H9 (cell line): ENCODE measurements at regions not wholly inside any gene's neighbourhood (a gene's known extent, or its start where the extent isn't known, plus 50 kb on each side); places are given as distances from the start of the nearest gene placed in this dataset.

Source experiments
- DNase-seq: peaks from one replicate; pipeline ENCODE4 v3.0.0-alpha.2; 2017
- H2AFZ ChIP-seq: one replicate; pipeline ENCODE4 v1.6.1; 2013; ENCODE audit warnings: mild to moderate bottlenecking, low read length, control low read depth, moderate library complexity
- H2AK5ac ChIP-seq: 2 replicates; pipeline ENCODE4 v1.6.1; 2013; ENCODE audit warnings: low read length, control low read depth, mixed read lengths; ENCODE audit not compliant: insufficient read length
- H2BK120ac ChIP-seq: one replicate; pipeline ENCODE4 v1.6.1; 2013; ENCODE audit warnings: low read depth, mild to moderate bottlenecking, low read length, control low read depth, inconsistent platforms; ENCODE audit not compliant: poor library complexity, severe bottlenecking
- H2BK12ac ChIP-seq: 2 replicates; pipeline ENCODE4 v1.6.1; 2013; ENCODE audit warnings: low read length, control low read depth, mixed read lengths, low read depth; ENCODE audit not compliant: insufficient read length
- H2BK15ac ChIP-seq: 2 replicates; pipeline ENCODE4 v1.6.1; 2013; ENCODE audit warnings: low read depth, low read length, control low read depth
- H2BK20ac ChIP-seq: one replicate; pipeline ENCODE4 v1.6.1; 2013; ENCODE audit warnings: low read depth, mild to moderate bottlenecking, low read length, control low read depth, inconsistent platforms; ENCODE audit not compliant: poor library complexity, severe bottlenecking
- H2BK5ac ChIP-seq: 2 replicates; pipeline ENCODE4 v1.6.1; 2013; ENCODE audit warnings: low read length, control low read depth, mixed read lengths; ENCODE audit not compliant: insufficient read length
- H3K14ac ChIP-seq: 2 replicates; pipeline ENCODE4 v1.6.1; 2013; ENCODE audit warnings: low read length, control low read depth; ENCODE audit not compliant: insufficient read depth
- H3K18ac ChIP-seq: 2 replicates; pipeline ENCODE4 v1.6.1; 2013; ENCODE audit warnings: low read depth, mild to moderate bottlenecking, mixed read lengths, low read length, control low read depth; ENCODE audit not compliant: insufficient read length
- H3K23ac ChIP-seq: 2 replicates; pipeline ENCODE4 v1.6.1; 2013; ENCODE audit warnings: low read length, control low read depth, mixed read lengths, low read depth; ENCODE audit not compliant: insufficient read length
- H3K23me2 ChIP-seq: 2 replicates; pipeline ENCODE4 v1.6.1; 2013; ENCODE audit warnings: low read depth, mild to moderate bottlenecking, mixed read lengths, low read length, control low read depth; ENCODE audit not compliant: insufficient read length, poor library complexity, severe bottlenecking
- H3K27ac ChIP-seq: 2 replicates; pipeline ENCODE4 v1.5.1; 2013; ENCODE audit warnings: low read length, control low read depth, mixed read lengths, low read depth; ENCODE audit not compliant: insufficient read length
- H3K27me3 ChIP-seq: 2 replicates; pipeline ENCODE4 v1.6.1; 2013; ENCODE audit warnings: low read length, control low read depth, inconsistent platforms; ENCODE audit not compliant: insufficient read depth
- H3K4ac ChIP-seq: 2 replicates; pipeline ENCODE4 v1.6.1; 2013; ENCODE audit warnings: low read depth, mild to moderate bottlenecking, control low read depth, inconsistent platforms, low read length, moderate library complexity
- H3K4me1 ChIP-seq: 2 replicates; pipeline ENCODE4 v1.6.1; 2013; ENCODE audit warnings: low read length, control low read depth, inconsistent platforms; ENCODE audit not compliant: insufficient read depth
- H3K4me2 ChIP-seq: 2 replicates; pipeline ENCODE4 v1.6.1; 2013; ENCODE audit warnings: low read length, control low read depth, mixed read lengths; ENCODE audit not compliant: insufficient read length, insufficient read depth
- H3K56ac ChIP-seq: 2 replicates; pipeline ENCODE4 v1.6.1; 2013; ENCODE audit warnings: low read depth, mild to moderate bottlenecking, mixed read lengths, low read length, control low read depth; ENCODE audit not compliant: insufficient read length
- H3K79me1 ChIP-seq: 2 replicates; pipeline ENCODE4 v1.6.1; 2013; ENCODE audit warnings: low read depth, mild to moderate bottlenecking, moderate library complexity, low read length, control low read depth, inconsistent platforms; ENCODE audit not compliant: insufficient read depth, poor library complexity, severe bottlenecking
- H3K79me2 ChIP-seq: 2 replicates; pipeline ENCODE4 v1.6.1; 2013; ENCODE audit warnings: low read length, control low read depth, inconsistent platforms; ENCODE audit not compliant: insufficient read depth
- H3K9ac ChIP-seq: 2 replicates; pipeline ENCODE4 v1.6.1; 2013; ENCODE audit warnings: low read length, control low read depth, mixed read lengths; ENCODE audit not compliant: insufficient read length; ENCODE audit errors: extremely low read depth
- H3K9me3 ChIP-seq: one replicate; pipeline ENCODE4 v1.6.1; 2013; ENCODE audit warnings: low read depth, low read length, inconsistent platforms; ENCODE audit not compliant: control insufficient read depth
- H3T11ph ChIP-seq: one replicate; pipeline ENCODE4 v1.6.1; 2013; ENCODE audit warnings: mild to moderate bottlenecking, low read length, control low read depth, inconsistent platforms
- H4K20me1 ChIP-seq: one replicate; pipeline ENCODE4 v1.6.1; 2013; ENCODE audit not compliant: control insufficient read depth, insufficient read length, insufficient read depth
- H4K5ac ChIP-seq: 2 replicates; pipeline ENCODE4 v1.6.1; 2013; ENCODE audit warnings: low read depth, mild to moderate bottlenecking, mixed read lengths, low read length, control low read depth; ENCODE audit not compliant: insufficient read length
- H4K8ac ChIP-seq: replicated peaks from 2 replicates; pipeline ENCODE4 v1.6.1; 2013; ENCODE audit warnings: low read length, control low read depth, mixed read lengths, low read depth; ENCODE audit not compliant: insufficient read length
- H4K91ac ChIP-seq: 2 replicates; pipeline ENCODE4 v1.6.1; 2013; ENCODE audit warnings: low read depth, mild to moderate bottlenecking, moderate library complexity, mixed read lengths, low read length, control low read depth; ENCODE audit not compliant: insufficient read length
- H3K27ac Mint-ChIP-seq, 3 experiments: 2 replicates in 2 of 3; 3 replicates in 1 of 3; pipeline ENCODE4 v1.8.0; 2020 to 2021; ENCODE audit warnings: mixed read lengths in 3 of 3, mild to moderate bottlenecking in 1 of 3, moderate library complexity in 1 of 3
- H3K27me3 Mint-ChIP-seq: 2 replicates; pipeline ENCODE4 v1.8.0; 2021; ENCODE audit warnings: low read depth, mild to moderate bottlenecking, moderate library complexity, mixed read lengths
- H3K36me3 Mint-ChIP-seq, 3 experiments: 2 replicates in 2 of 3; 3 replicates in 1 of 3; pipeline ENCODE4 v1.8.0; 2020 to 2021; ENCODE audit warnings: low read depth in 3 of 3, mixed read lengths in 3 of 3; ENCODE audit not compliant: insufficient read depth in 1 of 3
- H3K4me1 Mint-ChIP-seq, 2 experiments: 2 replicates each; pipeline ENCODE4 v1.8.0; 2020; ENCODE audit warnings: mixed read lengths in 2 of 2
- H3K4me3 Mint-ChIP-seq, 2 experiments: 2 replicates in 1 of 2; 3 replicates in 1 of 2; pipeline ENCODE4 v1.8.0; 2020 to 2021; ENCODE audit warnings: mild to moderate bottlenecking in 2 of 2, mixed read lengths in 2 of 2, moderate library complexity in 1 of 2
- H3K9me3 Mint-ChIP-seq, 2 experiments: 2 replicates in 1 of 2; 3 replicates in 1 of 2; pipeline ENCODE4 v1.8.0; 2020; ENCODE audit warnings: mild to moderate bottlenecking in 2 of 2, mixed read lengths in 2 of 2, moderate library complexity in 1 of 2
- CTCF ChIP-seq: fragments of 200-600 bp; sonication (generic); conservative IDR thresholded peaks from 3 replicates; pipeline ENCODE4 v1.8.0; 2021; ENCODE audit warnings: antibody characterized with exemption, mild to moderate bottlenecking
- WGBS: extraction: QIAGEN DNeasy Blood & Tissue Kit; methylation state at CpG from one replicate; pipeline ENCODE4 v1.1.7; 2013; ENCODE audit warnings: missing lambda C conversion rate, low lambda C conversion rate, mixed read lengths; ENCODE audit not compliant: insufficient read length; ENCODE audit errors: extremely low coverage; 5-methylcytosine and 5-hydroxymethylcytosine counted together

DNA sequence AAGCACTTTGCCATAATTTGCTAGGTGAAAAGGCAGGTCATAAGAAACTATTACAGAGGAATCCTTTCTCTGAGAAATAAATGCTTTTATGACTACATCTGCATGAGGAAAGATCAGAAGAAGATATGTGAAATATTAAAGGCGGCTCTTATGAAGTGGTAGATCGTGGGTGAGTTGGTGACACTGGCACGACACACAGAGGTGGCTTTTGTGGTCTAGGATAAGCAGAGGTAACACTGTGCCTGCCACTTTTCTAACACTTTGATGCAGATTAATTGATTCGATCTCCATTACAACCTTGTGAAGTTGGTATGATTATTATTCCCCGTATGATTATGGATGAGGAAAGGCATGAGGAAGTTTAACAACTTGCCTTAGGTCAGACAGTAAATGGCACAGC lies 60.0 kb upstream of the ELK3 start:
- Mint-ChIP-seq H3K4me1 (peaks cover 12 to 14% of the 10 kb centered on the region in 2 experiments), H3K4me3 (no peak overlapping the region), H3K36me3 (no peaks in the 10 kb centered on the region), H3K27ac (no peak overlapping the region), H3K27me3 (peaks cover 1% of the 10 kb centered on the region), H3K9me3 (no peaks in the 10 kb centered on the region)
- H3K27me3 ChIP-seq, result no peaks in the 10 kb centered on the region
- no peaks in the 10 kb centered on the region for H3K79me1 ChIP-seq
- H4K91ac ChIP-seq, result no peak overlapping the region
- no peaks in the 10 kb centered on the region for H3K79me2 ChIP-seq
- no peak overlapping the region for H4K8ac ChIP-seq
- H3K18ac ChIP-seq, result no peak overlapping the region
- H3K23ac ChIP-seq, result no peak overlapping the region
- H3K9me3 ChIP-seq, result no peaks in the 10 kb centered on the region
- WGBS, result no CpG with 5 or more reads among the region's 5 CpGs
- no peak overlapping the region for H3K4ac ChIP-seq
- no peak overlapping the region for H3K27ac ChIP-seq
- H3K56ac ChIP-seq, result no peak overlapping the region
- no peak overlapping the region for H3T11ph ChIP-seq
- H4K5ac ChIP-seq, result no peak overlapping the region
- no peak overlapping the region for H3K9ac ChIP-seq
- no peaks in the 10 kb centered on the region for H4K20me1 ChIP-seq
- no peak overlapping the region for H2BK12ac ChIP-seq
- H2BK20ac ChIP-seq, result no peak overlapping the region
- no peaks in the 10 kb centered on the region for H3K4me1 ChIP-seq
- no peak overlapping the region for H2BK5ac ChIP-seq
- no peak overlapping the region for H2AK5ac ChIP-seq
- no peak overlapping the region for H3K14ac ChIP-seq
- no peak overlapping the region for H2AFZ ChIP-seq
- no peaks in the 10 kb centered on the region for H3K23me2 ChIP-seq
- TF ChIP-seq CTCF, result no peak
- H2BK15ac ChIP-seq, result no peak overlapping the region
- H3K4me2 ChIP-seq, result no peak overlapping the region
- no peak overlapping the region for H2BK120ac ChIP-seq
- no peak for DNase-seq
